MM.1S (cell line): ENCODE measurements at regions not wholly inside any gene's neighbourhood (a gene's known extent, or its start where the extent isn't known, plus 50 kb on each side); places are given as distances from the start of the nearest gene placed in this dataset.

ENCODE experiments used
- DNase-seq: peaks from one replicate; pipeline ENCODE4 v3.0.0-alpha.2; 2015
- H2AFZ ChIP-seq: fragments of 300-600 bp; sonication (generic); 2 replicates; pipeline ENCODE4 v1.6.0; 2016; ENCODE audit warnings: antibody characterized with exemption, low read length
- H3F3A ChIP-seq: fragments of 300-600 bp; sonication (generic); 2 replicates; pipeline ENCODE4 v1.6.1; 2016; ENCODE audit warnings: mild to moderate bottlenecking, antibody characterized with exemption, low read length, moderate library complexity, mixed read lengths; ENCODE audit not compliant: insufficient read depth
- H3K27ac ChIP-seq: fragments of 300-600 bp; sonication (generic); 2 replicates; pipeline ENCODE4 v1.5.1; 2016; ENCODE audit warnings: mild to moderate bottlenecking, low read length
- H3K27me3 ChIP-seq: fragments of 300-600 bp; sonication (generic); replicated peaks from 2 replicates; pipeline ENCODE4 v1.6.0; 2016; ENCODE audit warnings: low read length; ENCODE audit not compliant: insufficient read depth
- H3K36me3 ChIP-seq: fragments of 300-600 bp; sonication (generic); replicated peaks from 2 replicates; pipeline ENCODE4 v1.6.1; 2016; ENCODE audit warnings: mild to moderate bottlenecking, low read length, mixed read lengths; ENCODE audit not compliant: insufficient read depth
- H3K4me1 ChIP-seq: fragments of 300-600 bp; sonication (generic); 2 replicates; pipeline ENCODE4 v1.6.1; 2016; ENCODE audit warnings: low read length, mixed read lengths
- H3K4me2 ChIP-seq: fragments of 300-600 bp; sonication (generic); 2 replicates; pipeline ENCODE4 v1.6.0; 2016; ENCODE audit warnings: low read depth, low read length
- H3K4me3 ChIP-seq: fragments of 300-600 bp; sonication (generic); 2 replicates; pipeline ENCODE4 v1.5.1; 2016; ENCODE audit warnings: low read length, mixed read lengths
- H3K79me2 ChIP-seq: fragments of 300-600 bp; sonication (generic); 2 replicates; pipeline ENCODE4 v1.6.1; 2016; ENCODE audit warnings: mixed run types, low read length, mixed read lengths
- H3K9ac ChIP-seq: fragments of 300-600 bp; sonication (generic); 2 replicates; pipeline ENCODE4 v1.6.1; 2016; ENCODE audit warnings: low read length, mixed read lengths
- H3K9me2 ChIP-seq: fragments of 300-600 bp; sonication (generic); replicated peaks from 2 replicates; pipeline ENCODE4 v1.6.1; 2016; ENCODE audit warnings: mild to moderate bottlenecking, low read length, mixed read lengths; ENCODE audit not compliant: insufficient read depth
- H3K9me3 ChIP-seq: fragments of 300-600 bp; sonication (generic); replicated peaks from 2 replicates; pipeline ENCODE4 v1.6.1; 2016; ENCODE audit warnings: mild to moderate bottlenecking, low read length, mixed read lengths; ENCODE audit not compliant: insufficient read depth
- H4K20me1 ChIP-seq: fragments of 300-600 bp; sonication (generic); 2 replicates; pipeline ENCODE4 v1.6.1; 2016; ENCODE audit warnings: mild to moderate bottlenecking, low read length, moderate library complexity, mixed read lengths; ENCODE audit not compliant: insufficient read depth
- CTCF ChIP-seq: fragments of 300-600 bp; sonication (generic); IDR thresholded peaks from 2 replicates; pipeline ENCODE4 v1.5.1; 2016; ENCODE audit warnings: antibody characterized with exemption, low read length, mixed read lengths
- EZH2 ChIP-seq: fragments of 300-600 bp; sonication (generic); optimal IDR thresholded peaks from 2 replicates; pipeline ENCODE3; 2017; ENCODE audit warnings: low read depth, mild to moderate bottlenecking, antibody characterized with exemption, low read length, mixed read lengths
- EZH2phosphoT487 ChIP-seq: fragments of 300-600 bp; sonication (generic); IDR thresholded peaks from 2 replicates; pipeline ENCODE4 v1.6.1; 2018; ENCODE audit warnings: antibody characterized with exemption, low read length

GRCh38 chr5:167783145-167783817 lies 508.2 kb upstream of the WWC1 start:
- no peak overlapping the region for H3K4me3 ChIP-seq
- no peaks in the 10 kb centered on the region for H3K4me1 ChIP-seq
- no peaks in the 10 kb centered on the region for H3K9me2 ChIP-seq
- no peaks in the 10 kb centered on the region for H3F3A ChIP-seq
- no peaks in the 10 kb centered on the region for H3K27me3 ChIP-seq
- H3K36me3 ChIP-seq = no peaks in the 10 kb centered on the region
- no peaks in the 10 kb centered on the region for H4K20me1 ChIP-seq
- no peak overlapping the region for H3K9ac ChIP-seq
- TF ChIP-seq CTCF = no peak
- TF ChIP-seq EZH2phosphoT487 = no peak
- no peak for TF ChIP-seq EZH2
- no peak overlapping the region for H3K27ac ChIP-seq
- no peaks in the 10 kb centered on the region for H3K79me2 ChIP-seq
- no peak overlapping the region for H2AFZ ChIP-seq
- H3K4me2 ChIP-seq = no peak overlapping the region
- no peaks in the 10 kb centered on the region for H3K9me3 ChIP-seq
- no peak for DNase-seq

- no peaks in the 10 kb centered on the region for H3F3A ChIP-seq
- H3K27ac ChIP-seq = no peak overlapping the region
- H3K36me3 ChIP-seq = no peaks in the 10 kb centered on the region
- no peaks in the 10 kb centered on the region for H3K4me1 ChIP-seq
- no peak overlapping the region for H3K9ac ChIP-seq
- no peak overlapping the region for H2AFZ ChIP-seq
- no peak overlapping the region for H3K4me3 ChIP-seq
- no peak for TF ChIP-seq EZH2phosphoT487
- TF ChIP-seq CTCF = no peak
- no peak for TF ChIP-seq EZH2
- H3K9me2 ChIP-seq = no peaks in the 10 kb centered on the region
- H3K9me3 ChIP-seq = no peaks in the 10 kb centered on the region
- H3K4me2 ChIP-seq = no peak overlapping the region
- H3K79me2 ChIP-seq = no peaks in the 10 kb centered on the region
- no peaks in the 10 kb centered on the region for H3K27me3 ChIP-seq
- H4K20me1 ChIP-seq = no peaks in the 10 kb centered on the region
- no peak for DNase-seq
Measured at GRCh38 chr5:167785106-167785505, 506.3 kb upstream of the WWC1 start.

- Histone ChIP-seq H3K4me1 (no peaks in the 10 kb centered on the region), H3K9me2 (no peaks in the 10 kb centered on the region), H3K27ac (no peak overlapping the region), H3K4me3 (no peak overlapping the region), H3F3A (no peaks in the 10 kb centered on the region), H3K4me2 (no peak overlapping the region), H3K9ac (no peak overlapping the region), H3K9me3 (no peaks in the 10 kb centered on the region), H3K27me3 (no peaks in the 10 kb centered on the region), H4K20me1 (no peaks in the 10 kb centered on the region), H2AFZ (no peak overlapping the region), H3K79me2 (no peaks in the 10 kb centered on the region), H3K36me3 (no peaks in the 10 kb centered on the region)
- no peak for DNase-seq
- no peak for TF ChIP-seq CTCF
- no peak for TF ChIP-seq EZH2phosphoT487
- no peak for TF ChIP-seq EZH2
Measured at GRCh38 chr5:167785901-167786300, 505.5 kb upstream of the WWC1 start.
